Type B pancreatic cell (in vitro differentiated cells): ENCODE measurements at regions not wholly inside any gene's neighbourhood (a gene's known extent, or its start where the extent isn't known, plus 50 kb on each side); places are given as distances from the start of the nearest gene placed in this dataset.

ENCODE experiments used
- DNase-seq: peaks from one replicate; pipeline ENCODE4 v3.0.0; 2021; ENCODE audit warnings: mixed read lengths; ENCODE audit not compliant: unreplicated experiment; ENCODE audit errors: extremely low spot score
- H3K27ac Mint-ChIP-seq: 2 replicates; pipeline ENCODE4 v1.8.0; 2021; ENCODE audit warnings: mild to moderate bottlenecking, mixed read lengths
- H3K27me3 Mint-ChIP-seq: 2 replicates; pipeline ENCODE4 v1.8.0; 2021; ENCODE audit warnings: mixed read lengths
- H3K36me3 Mint-ChIP-seq: 2 replicates; pipeline ENCODE4 v1.8.0; 2021; ENCODE audit warnings: mixed read lengths
- H3K4me1 Mint-ChIP-seq: one replicate; pipeline ENCODE4 v1.8.0; 2021; ENCODE audit warnings: mixed read lengths; ENCODE audit not compliant: unreplicated experiment
- H3K4me3 Mint-ChIP-seq: 2 replicates; pipeline ENCODE4 v1.8.0; 2021; ENCODE audit warnings: mild to moderate bottlenecking, mixed read lengths
- H3K9me3 Mint-ChIP-seq: 2 replicates; pipeline ENCODE4 v1.8.0; 2021; ENCODE audit warnings: mixed read lengths
- TF ChIP-seq, protein P1 (sequence below): fragments of 200-600 bp; sonication (generic); conservative IDR thresholded peaks from 2 replicates; pipeline ENCODE4 v1.5.0; 2021; ENCODE audit warnings: antibody characterized with exemption, mild to moderate bottlenecking

DNA sequence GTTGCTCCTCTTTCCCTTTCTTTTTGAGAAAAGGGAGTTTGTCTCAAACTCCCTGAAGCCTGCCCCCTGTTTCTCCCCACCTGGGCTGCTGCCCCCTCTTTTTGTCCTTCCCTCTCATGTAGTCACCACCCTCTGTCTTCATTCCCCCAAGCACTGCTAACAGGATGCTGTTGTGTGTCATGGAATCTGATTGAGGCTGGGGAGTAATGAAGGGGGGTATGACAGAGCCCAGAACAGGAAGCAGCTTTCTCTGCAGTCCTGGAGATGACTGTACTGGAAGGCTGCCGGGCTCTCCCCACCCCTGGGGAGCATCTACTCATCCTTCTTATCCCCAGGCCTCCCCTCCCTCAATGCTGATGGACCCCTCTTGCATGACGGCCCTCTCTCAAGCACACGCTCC lies 181.6 kb downstream of the ABHD5 start:
- Mint-ChIP-seq H3K36me3 (no peaks in the 10 kb centered on the region), H3K9me3 (no peaks in the 10 kb centered on the region), H3K27me3 (peaks cover 8% of the 10 kb centered on the region), H3K4me1 (peaks cover 9% of the 10 kb centered on the region), H3K27ac (no peak overlapping the region), H3K4me3 (no peak overlapping the region)
- TF ChIP-seq, protein P1, sequence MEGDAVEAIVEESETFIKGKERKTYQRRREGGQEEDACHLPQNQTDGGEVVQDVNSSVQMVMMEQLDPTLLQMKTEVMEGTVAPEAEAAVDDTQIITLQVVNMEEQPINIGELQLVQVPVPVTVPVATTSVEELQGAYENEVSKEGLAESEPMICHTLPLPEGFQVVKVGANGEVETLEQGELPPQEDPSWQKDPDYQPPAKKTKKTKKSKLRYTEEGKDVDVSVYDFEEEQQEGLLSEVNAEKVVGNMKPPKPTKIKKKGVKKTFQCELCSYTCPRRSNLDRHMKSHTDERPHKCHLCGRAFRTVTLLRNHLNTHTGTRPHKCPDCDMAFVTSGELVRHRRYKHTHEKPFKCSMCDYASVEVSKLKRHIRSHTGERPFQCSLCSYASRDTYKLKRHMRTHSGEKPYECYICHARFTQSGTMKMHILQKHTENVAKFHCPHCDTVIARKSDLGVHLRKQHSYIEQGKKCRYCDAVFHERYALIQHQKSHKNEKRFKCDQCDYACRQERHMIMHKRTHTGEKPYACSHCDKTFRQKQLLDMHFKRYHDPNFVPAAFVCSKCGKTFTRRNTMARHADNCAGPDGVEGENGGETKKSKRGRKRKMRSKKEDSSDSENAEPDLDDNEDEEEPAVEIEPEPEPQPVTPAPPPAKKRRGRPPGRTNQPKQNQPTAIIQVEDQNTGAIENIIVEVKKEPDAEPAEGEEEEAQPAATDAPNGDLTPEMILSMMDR = no peak
- no peak for DNase-seq

DNA sequence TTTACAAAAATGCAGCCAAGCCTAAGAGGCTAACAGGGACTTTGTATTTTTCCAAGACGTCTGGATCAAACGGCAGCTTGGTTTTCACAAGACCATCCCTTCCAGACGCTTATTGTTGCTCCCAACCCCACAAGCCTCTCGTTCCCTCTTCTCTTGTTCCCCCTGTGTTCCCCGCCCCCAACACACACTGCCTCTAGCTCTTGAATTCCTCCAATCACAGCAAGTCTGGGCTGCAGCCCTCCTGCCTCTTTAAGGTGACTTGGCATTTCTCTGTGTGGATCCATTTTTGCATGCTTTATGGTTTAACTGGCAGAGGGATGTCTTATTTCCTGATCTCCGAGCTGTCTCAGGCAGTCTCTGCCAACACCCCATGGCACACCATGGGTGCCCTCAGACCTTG lies 182.2 kb downstream of the ABHD5 start:
- TF ChIP-seq, protein P1 = no peak
- no peak overlapping the region for H3K4me3 Mint-ChIP-seq
- no peak for DNase-seq
- H3K27ac Mint-ChIP-seq = no peak overlapping the region
- no peaks in the 10 kb centered on the region for H3K36me3 Mint-ChIP-seq
- no peaks in the 10 kb centered on the region for H3K9me3 Mint-ChIP-seq
- peaks cover 9% of the 10 kb centered on the region for H3K4me1 Mint-ChIP-seq
- H3K27me3 Mint-ChIP-seq = peaks cover 8% of the 10 kb centered on the region

- H3K9me3 Mint-ChIP-seq = no peaks in the 10 kb centered on the region
- H3K36me3 Mint-ChIP-seq = no peaks in the 10 kb centered on the region
- peaks cover 8% of the 10 kb centered on the region for H3K27me3 Mint-ChIP-seq
- no peak overlapping the region for H3K4me3 Mint-ChIP-seq
- no peak for DNase-seq
- H3K27ac Mint-ChIP-seq = no peak overlapping the region
- H3K4me1 Mint-ChIP-seq = peaks cover 10% of the 10 kb centered on the region
- TF ChIP-seq, protein P1 = no peak
Measured at GRCh38 chr3:43873723-43874122, 183.0 kb downstream of the ABHD5 start.

- H3K36me3 Mint-ChIP-seq = no peaks in the 10 kb centered on the region
- H3K27me3 Mint-ChIP-seq = peaks cover 9% of the 10 kb centered on the region
- TF ChIP-seq, protein P1 = no peak
- no peak overlapping the region for H3K4me3 Mint-ChIP-seq
- H3K27ac Mint-ChIP-seq = no peak overlapping the region
- H3K4me1 Mint-ChIP-seq = peaks cover 16% of the 10 kb centered on the region
- no peak for DNase-seq
- peaks cover 1% of the 10 kb centered on the region for H3K9me3 Mint-ChIP-seq
Measured at GRCh38 chr3:43874290-43874689, 183.6 kb downstream of the ABHD5 start.

DNA sequence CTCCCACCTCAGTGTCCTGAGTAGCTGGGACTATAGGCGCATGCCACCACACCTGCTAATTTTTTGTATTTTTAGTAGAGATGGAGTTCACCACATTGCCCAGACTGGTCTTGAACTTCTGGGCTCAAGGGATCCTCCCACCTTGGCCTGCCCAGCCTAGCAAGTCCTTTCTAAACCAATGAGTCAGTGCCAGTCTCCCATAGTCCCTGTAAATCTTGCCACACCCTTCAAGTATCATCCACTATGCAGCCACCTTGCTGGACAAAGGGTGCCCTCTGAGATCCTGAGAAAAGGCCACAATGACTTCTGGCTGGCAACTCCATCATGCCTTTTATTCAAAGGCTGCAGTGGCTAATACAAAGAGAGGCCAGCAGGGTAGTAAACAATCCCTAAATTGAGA lies 184.0 kb downstream of the ABHD5 start:
- Mint-ChIP-seq H3K4me3 (no peak overlapping the region), H3K27ac (no peak overlapping the region), H3K36me3 (no peaks in the 10 kb centered on the region), H3K4me1 (peaks cover 20% of the 10 kb centered on the region), H3K9me3 (peaks cover 6% of the 10 kb centered on the region), H3K27me3 (peaks cover 13% of the 10 kb centered on the region)
- TF ChIP-seq, protein P1 = no peak
- no peak for DNase-seq

DNA sequence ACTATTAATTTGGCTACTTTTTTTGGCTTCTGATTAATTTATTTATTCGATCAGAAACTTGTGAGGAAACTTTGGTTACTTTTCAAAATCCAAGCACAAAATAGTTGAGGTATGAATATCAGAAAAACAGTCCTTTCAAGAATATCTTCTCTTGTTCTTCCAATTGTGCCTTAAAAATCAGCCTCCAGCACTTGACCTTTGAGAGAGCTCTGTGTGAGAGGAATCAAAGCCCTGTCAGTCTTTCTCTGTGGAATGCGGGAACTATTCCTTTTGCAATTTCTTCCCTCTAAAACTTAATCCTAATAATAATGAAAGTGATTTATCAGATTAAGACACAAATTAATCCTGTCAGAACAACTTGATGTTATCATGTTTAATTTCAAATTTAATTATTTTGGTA lies 185.9 kb downstream of the ABHD5 start:
- H3K4me1 Mint-ChIP-seq = peaks cover 10% of the 10 kb centered on the region

More for the DNA sequence above, 185.9 kb downstream of the ABHD5 start:
- TF ChIP-seq, protein P1 = no peak
- DNase-seq = no peak
- peaks cover 6% of the 10 kb centered on the region for H3K9me3 Mint-ChIP-seq
- no peak overlapping the region for H3K4me3 Mint-ChIP-seq
- no peak overlapping the region for H3K27ac Mint-ChIP-seq
- H3K36me3 Mint-ChIP-seq = no peaks in the 10 kb centered on the region
- H3K27me3 Mint-ChIP-seq = peaks cover 10% of the 10 kb centered on the region
